ENCODE measurements at regions not wholly inside any gene's neighbourhood (a gene's known extent, or its start where the extent isn't known, plus 50 kb on each side); places are given as distances from the start of the nearest gene placed in this dataset.

- Histone ChIP-seq H3K9me3 (ENCODE audit: insufficient read depth, low read length) (no peaks in the 10 kb centered on the region), H3K9ac (ENCODE audit: insufficient read length, low read depth) (no peak overlapping the region), H3K4me3 (ENCODE audit: insufficient read length, low read depth) (no peak overlapping the region), H3K4me1 (ENCODE audit: insufficient read depth, insufficient read length) (peaks cover 2% of the 10 kb centered on the region), H3K27me3 (ENCODE audit: insufficient read depth, insufficient read length) (no peaks in the 10 kb centered on the region), H3K36me3 (ENCODE audit: insufficient read depth, insufficient read length, low read length) (no peaks in the 10 kb centered on the region)
- DNase-seq (ENCODE audit: low read depth, low spot score), result no peak
- TF ChIP-seq ZNF274 (IDR thresholded peaks at IDR 0.05; ENCODE audit: low read depth, low read length) (no peak), YY1 (IDR thresholded peaks at IDR 0.05; ENCODE audit: insufficient read depth, insufficient read length) (no peak), SUZ12 (IDR thresholded peaks at IDR 0.05; ENCODE audit: extremely low read depth, insufficient read depth, insufficient read length) (no peak)
Measured at GRCh38 chr2:17299891-17300540, 218.2 kb downstream of the RAD51AP2 start.

GRCh38 chr2:17298453-17298852 lies 219.8 kb downstream of the RAD51AP2 start:
- Histone ChIP-seq H3K27me3 (ENCODE audit: insufficient read depth, insufficient read length) (no peaks in the 10 kb centered on the region), H3K4me1 (ENCODE audit: insufficient read depth, insufficient read length) (peaks cover 2% of the 10 kb centered on the region), H3K36me3 (ENCODE audit: insufficient read depth, insufficient read length, low read length) (no peaks in the 10 kb centered on the region), H3K9ac (ENCODE audit: insufficient read length, low read depth) (no peak overlapping the region), H3K4me3 (ENCODE audit: insufficient read length, low read depth) (no peak overlapping the region), H3K9me3 (ENCODE audit: insufficient read depth, low read length) (no peaks in the 10 kb centered on the region)
- TF ChIP-seq SUZ12 (IDR thresholded peaks at IDR 0.05; ENCODE audit: extremely low read depth, insufficient read depth, insufficient read length), result no peak
- no peak for TF ChIP-seq YY1 (IDR thresholded peaks at IDR 0.05; ENCODE audit: insufficient read depth, insufficient read length)
- TF ChIP-seq ZNF274 (IDR thresholded peaks at IDR 0.05; ENCODE audit: low read depth, low read length), result no peak
- no peak for DNase-seq (ENCODE audit: low read depth, low spot score)

GRCh38 chr2:17296686-17297085 lies 221.6 kb downstream of the RAD51AP2 start:
- DNase-seq (ENCODE audit: low read depth, low spot score), result no peak
- no peaks in the 10 kb centered on the region for H3K4me1 ChIP-seq (ENCODE audit: insufficient read depth, insufficient read length)
- H3K36me3 ChIP-seq (ENCODE audit: insufficient read depth, insufficient read length, low read length), result no peaks in the 10 kb centered on the region
- TF ChIP-seq YY1 (IDR thresholded peaks at IDR 0.05; ENCODE audit: insufficient read depth, insufficient read length), result no peak
- H3K9me3 ChIP-seq (ENCODE audit: insufficient read depth, low read length), result no peaks in the 10 kb centered on the region; the same call in 1 of the 2 replicates
- no peaks in the 10 kb centered on the region for H3K27me3 ChIP-seq (ENCODE audit: insufficient read depth, insufficient read length)
- H3K9ac ChIP-seq (ENCODE audit: insufficient read length, low read depth), result no peak overlapping the region
- H3K4me3 ChIP-seq (ENCODE audit: insufficient read length, low read depth), result no peak overlapping the region

GRCh38 chr2:17289669-17290068 lies 228.6 kb downstream of the RAD51AP2 start:
- Histone ChIP-seq H3K9ac (ENCODE audit: insufficient read length, low read depth) (no peak overlapping the region), H3K9me3 (ENCODE audit: insufficient read depth, low read length) (no peaks in the 10 kb centered on the region; the same call in 1 of the 2 replicates), H3K4me1 (ENCODE audit: insufficient read depth, insufficient read length) (no peaks in the 10 kb centered on the region), H3K4me3 (ENCODE audit: insufficient read length, low read depth) (no peak overlapping the region), H3K27me3 (ENCODE audit: insufficient read depth, insufficient read length) (no peaks in the 10 kb centered on the region), H3K36me3 (ENCODE audit: insufficient read depth, insufficient read length, low read length) (no peaks in the 10 kb centered on the region)
- TF ChIP-seq SUZ12 (IDR thresholded peaks at IDR 0.05; ENCODE audit: extremely low read depth, insufficient read depth, insufficient read length) (no peak), YY1 (IDR thresholded peaks at IDR 0.05; ENCODE audit: insufficient read depth, insufficient read length) (no peak), ZNF274 (IDR thresholded peaks at IDR 0.05; ENCODE audit: low read depth, low read length) (no peak)
- DNase-seq (ENCODE audit: low read depth, low spot score), result no peak

GRCh38 chr2:17287183-17287582 lies 231.1 kb downstream of the RAD51AP2 start:
- DNase-seq (ENCODE audit: low read depth, low spot score), result no peak
- no peak overlapping the region for H3K9ac ChIP-seq (ENCODE audit: insufficient read length, low read depth)
- TF ChIP-seq SUZ12 (IDR thresholded peaks at IDR 0.05; ENCODE audit: extremely low read depth, insufficient read depth, insufficient read length), result no peak
- TF ChIP-seq YY1 (IDR thresholded peaks at IDR 0.05; ENCODE audit: insufficient read depth, insufficient read length), result no peak
- no peak for TF ChIP-seq ZNF274 (IDR thresholded peaks at IDR 0.05; ENCODE audit: low read depth, low read length)
- H3K9me3 ChIP-seq (ENCODE audit: insufficient read depth, low read length), result no peaks in the 10 kb centered on the region; the same call in 1 of the 2 replicates
- no peak overlapping the region for H3K4me3 ChIP-seq (ENCODE audit: insufficient read length, low read depth)
- no peaks in the 10 kb centered on the region for H3K4me1 ChIP-seq (ENCODE audit: insufficient read depth, insufficient read length)
- H3K27me3 ChIP-seq (ENCODE audit: insufficient read depth, insufficient read length), result no peaks in the 10 kb centered on the region
- H3K36me3 ChIP-seq (ENCODE audit: insufficient read depth, insufficient read length, low read length), result no peaks in the 10 kb centered on the region

- H3K4me3 ChIP-seq (ENCODE audit: insufficient read length, low read depth), result no peak overlapping the region
- no peak overlapping the region for H3K9ac ChIP-seq (ENCODE audit: insufficient read length, low read depth)
- no peaks in the 10 kb centered on the region for H3K27me3 ChIP-seq (ENCODE audit: insufficient read depth, insufficient read length)
- H3K4me1 ChIP-seq (ENCODE audit: insufficient read depth, insufficient read length), result no peaks in the 10 kb centered on the region
- H3K36me3 ChIP-seq (ENCODE audit: insufficient read depth, insufficient read length, low read length), result no peaks in the 10 kb centered on the region
- H3K9me3 ChIP-seq (ENCODE audit: insufficient read depth, low read length), result no peaks in the 10 kb centered on the region
- no peak for TF ChIP-seq ZNF274 (IDR thresholded peaks at IDR 0.05; ENCODE audit: low read depth, low read length)
- no peak for TF ChIP-seq YY1 (IDR thresholded peaks at IDR 0.05; ENCODE audit: insufficient read depth, insufficient read length)
- no peak for TF ChIP-seq SUZ12 (IDR thresholded peaks at IDR 0.05; ENCODE audit: extremely low read depth, insufficient read depth, insufficient read length)
- no peak for DNase-seq (ENCODE audit: low read depth, low spot score)
Measured at GRCh38 chr2:17282826-17283225, 235.4 kb downstream of the RAD51AP2 start.

GRCh38 chr2:17282245-17282644 lies 236.0 kb downstream of the RAD51AP2 start:
- no peak for DNase-seq (ENCODE audit: low read depth, low spot score)
- H3K4me3 ChIP-seq (ENCODE audit: insufficient read length, low read depth), result no peak overlapping the region
- H3K9me3 ChIP-seq (ENCODE audit: insufficient read depth, low read length), result no peaks in the 10 kb centered on the region
- no peaks in the 10 kb centered on the region for H3K36me3 ChIP-seq (ENCODE audit: insufficient read depth, insufficient read length, low read length)
- TF ChIP-seq YY1 (IDR thresholded peaks at IDR 0.05; ENCODE audit: insufficient read depth, insufficient read length), result no peak
- no peak for TF ChIP-seq ZNF274 (IDR thresholded peaks at IDR 0.05; ENCODE audit: low read depth, low read length)
- no peak for TF ChIP-seq SUZ12 (IDR thresholded peaks at IDR 0.05; ENCODE audit: extremely low read depth, insufficient read depth, insufficient read length)
- no peak overlapping the region for H3K9ac ChIP-seq (ENCODE audit: insufficient read length, low read depth)
- no peaks in the 10 kb centered on the region for H3K4me1 ChIP-seq (ENCODE audit: insufficient read depth, insufficient read length)
- no peaks in the 10 kb centered on the region for H3K27me3 ChIP-seq (ENCODE audit: insufficient read depth, insufficient read length)

Measured in NT2/D1 (cell line).